Thymus (tissue), 11 donors: ENCODE measurements at regions not wholly inside any gene's neighbourhood (a gene's known extent, or its start where the extent isn't known, plus 50 kb on each side); places are given as distances from the start of the nearest gene placed in this dataset.

Experiments used
- DNase-seq, 9 donors: peaks; one replicate each; pipeline ENCODE4 v3.0.0-alpha.2; 2013; ENCODE audit warnings: low spot score in 9 of 9, low read depth in 6 of 9, missing footprints in 1 of 9
- H3K27ac ChIP-seq, 2 donors: one replicate each; pipeline ENCODE4 v1.5.1; 2013; ENCODE audit warnings: control low read depth in 1 of 2, low read depth in 1 of 2, low read length in 1 of 2, mild to moderate bottlenecking in 1 of 2, moderate library complexity in 1 of 2
- H3K27me3 ChIP-seq, 2 donors: one replicate each; pipeline ENCODE4 v1.5.1; 2013; ENCODE audit warnings: low read length in 1 of 2; ENCODE audit not compliant: control insufficient read depth in 2 of 2, insufficient read depth in 1 of 2
- H3K36me3 ChIP-seq, 2 donors: one replicate each; pipeline ENCODE4 v1.5.1; 2013; ENCODE audit warnings: low read length in 1 of 2, mild to moderate bottlenecking in 1 of 2, moderate library complexity in 1 of 2; ENCODE audit not compliant: control insufficient read depth in 2 of 2, insufficient read depth in 2 of 2
- H3K4me1 ChIP-seq, 2 donors: one replicate each; pipeline ENCODE4 v1.5.1; 2013; ENCODE audit warnings: low read length in 2 of 2; ENCODE audit not compliant: control insufficient read depth in 2 of 2, insufficient read depth in 2 of 2
- H3K4me3 ChIP-seq, 2 donors: one replicate each; pipeline ENCODE4 v1.5.1; 2013; ENCODE audit warnings: low read length in 2 of 2, control low read depth in 1 of 2, mild to moderate bottlenecking in 1 of 2
- H3K9me3 ChIP-seq, 2 donors: one replicate each; pipeline ENCODE4 v1.5.1; 2013; ENCODE audit warnings: low read length in 1 of 2, mild to moderate bottlenecking in 1 of 2; ENCODE audit not compliant: control insufficient read depth in 2 of 2, insufficient read depth in 1 of 2
- WGBS: extraction: QIAGEN DNeasy Blood & Tissue Kit; methylation state at CpG from one replicate; pipeline ENCODE4 v1.1.7; 2013; 5-methylcytosine and 5-hydroxymethylcytosine counted together
- donor health status: healthy.

DNA sequence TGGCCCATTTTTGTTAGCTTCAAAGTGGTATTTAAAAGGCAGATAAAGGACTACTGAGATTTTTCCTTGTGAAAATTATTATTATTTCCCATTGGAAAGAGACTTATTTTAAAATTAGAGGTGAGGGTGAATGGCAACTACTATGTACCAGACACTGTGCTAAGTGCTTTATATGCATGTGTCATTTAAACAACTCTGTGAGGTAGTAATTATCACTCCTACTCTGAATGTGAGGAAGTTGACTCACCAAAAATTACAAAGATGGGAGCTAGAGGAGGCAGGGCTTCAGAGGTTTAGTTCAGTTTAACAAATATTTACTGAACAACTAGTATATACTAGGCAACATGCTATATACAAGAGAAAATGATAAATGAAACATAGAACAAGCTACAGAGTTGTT, 78.2 kb downstream of the MSL3 start:
- H3K27me3 ChIP-seq: no peaks in the 10 kb centered on the region
- H3K9me3 ChIP-seq: no peaks in the 10 kb centered on the region
- DNase-seq: no peak

GRCh38 chrX:11837437-11837836, 79.4 kb downstream of the MSL3 start:
- no peak for DNase-seq
- no peaks in the 10 kb centered on the region for H3K27me3 ChIP-seq
- H3K4me3 ChIP-seq: no peak overlapping the region
- H3K9me3 ChIP-seq: no peaks in the 10 kb centered on the region
- no peaks in the 10 kb centered on the region for H3K4me1 ChIP-seq
- 32% methylated on average over 3 of the region's 3 CpGs for WGBS
- H3K27ac ChIP-seq: no peak overlapping the region
- no peaks in the 10 kb centered on the region for H3K36me3 ChIP-seq

More for the DNA sequence above, 78.2 kb downstream of the MSL3 start:
- Histone ChIP-seq H3K4me1 (no peaks in the 10 kb centered on the region), H3K36me3 (no peaks in the 10 kb centered on the region), H3K27ac (no peak overlapping the region), H3K4me3 (no peak overlapping the region)

DNA sequence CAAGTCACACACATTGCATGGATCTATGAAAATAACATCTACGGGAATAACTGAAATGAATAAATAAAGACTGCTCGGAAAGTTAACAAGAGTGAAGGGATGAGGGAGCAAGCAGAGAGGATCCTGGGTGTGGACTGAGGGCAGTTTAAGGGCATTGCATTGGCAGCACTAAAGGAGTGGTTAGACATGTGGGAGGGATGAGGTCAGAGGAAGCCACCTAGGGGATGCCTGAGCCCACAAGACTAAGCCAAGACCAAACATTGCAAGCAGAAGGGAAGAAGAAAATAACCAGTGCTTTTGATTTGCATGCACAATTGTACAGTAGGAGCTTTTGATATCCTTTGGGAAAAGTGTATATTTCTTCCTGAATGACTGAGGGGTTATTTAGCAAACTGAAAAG, 106.1 kb downstream of the MSL3 start:
- no peaks in the 10 kb centered on the region for H3K4me1 ChIP-seq
- 97% methylated on average over 2 of the region's 2 CpGs for WGBS

GRCh38 chrX:11867610-11868345, 109.7 kb downstream of the MSL3 start:
- no peaks in the 10 kb centered on the region for H3K4me1 ChIP-seq
- WGBS: 92% methylated on average over 7 of the region's 7 CpGs
- H3K27ac ChIP-seq: no peak overlapping the region
- DNase-seq: no peak
- no peaks in the 10 kb centered on the region for H3K9me3 ChIP-seq
- H3K4me3 ChIP-seq: no peak overlapping the region
- no peaks in the 10 kb centered on the region for H3K27me3 ChIP-seq
- H3K36me3 ChIP-seq: no peaks in the 10 kb centered on the region

More for the DNA sequence above, 106.1 kb downstream of the MSL3 start:
- no peak for DNase-seq
- Histone ChIP-seq H3K9me3 (no peaks in the 10 kb centered on the region), H3K27me3 (no peaks in the 10 kb centered on the region), H3K36me3 (no peaks in the 10 kb centered on the region), H3K4me3 (no peak overlapping the region), H3K27ac (no peak overlapping the region)

DNA sequence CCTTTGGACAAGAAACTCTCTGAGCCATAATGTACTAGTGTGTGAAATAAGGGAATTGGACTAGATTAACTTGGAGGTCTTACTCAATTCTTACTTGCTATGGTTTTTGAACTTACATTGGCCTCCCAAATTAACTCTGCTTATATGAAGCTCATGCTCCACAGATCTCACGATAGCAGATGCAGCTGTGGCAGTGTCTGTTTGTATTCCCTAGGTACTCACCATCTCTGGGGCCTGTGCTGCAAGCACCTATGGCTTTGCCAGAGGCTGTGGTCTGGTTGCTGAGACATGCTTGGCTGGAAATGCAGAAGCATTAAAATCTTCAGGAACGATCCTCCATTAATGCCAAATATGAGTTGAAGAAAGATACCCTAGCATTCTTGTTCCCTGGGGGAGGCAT, 112.8 kb downstream of the MSL3 start:
- Histone ChIP-seq H3K9me3 (no peaks in the 10 kb centered on the region), H3K4me3 (no peak overlapping the region), H3K36me3 (no peaks in the 10 kb centered on the region), H3K27ac (no peak overlapping the region), H3K4me1 (no peaks in the 10 kb centered on the region), H3K27me3 (no peaks in the 10 kb centered on the region)
- WGBS: 92% methylated on average over 2 of the region's 2 CpGs
- no peak for DNase-seq

GRCh38 chrX:11881485-11882170, 123.6 kb downstream of the MSL3 start:
- no peak overlapping the region for H3K4me3 ChIP-seq
- DNase-seq: no peak
- no peaks in the 10 kb centered on the region for H3K36me3 ChIP-seq
- no peaks in the 10 kb centered on the region for H3K9me3 ChIP-seq
- H3K27me3 ChIP-seq: no peaks in the 10 kb centered on the region
- no peak overlapping the region for H3K27ac ChIP-seq
- no peaks in the 10 kb centered on the region for H3K4me1 ChIP-seq
- WGBS: 94% methylated on average over 4 of the region's 4 CpGs

GRCh38 chrX:11886745-11887144, 128.7 kb downstream of the MSL3 start:
- DNase-seq: no peak
- H3K27ac ChIP-seq: no peak overlapping the region
- no peaks in the 10 kb centered on the region for H3K27me3 ChIP-seq
- H3K36me3 ChIP-seq: no peaks in the 10 kb centered on the region
- H3K4me1 ChIP-seq: peaks cover 0 to 2% of the 10 kb centered on the region in 2 donors
- WGBS: 91% methylated on average over 1 of the region's 1 CpG
- H3K9me3 ChIP-seq: no peaks in the 10 kb centered on the region
- H3K4me3 ChIP-seq: no peak overlapping the region

- no peak for DNase-seq
- H3K4me1 ChIP-seq: peaks cover 0 to 2% of the 10 kb centered on the region in 2 donors
- no peak overlapping the region for H3K4me3 ChIP-seq
- no peaks in the 10 kb centered on the region for H3K27me3 ChIP-seq
- no peak overlapping the region for H3K27ac ChIP-seq
- WGBS: 94% methylated on average over 2 of the region's 2 CpGs
- H3K36me3 ChIP-seq: no peaks in the 10 kb centered on the region
- H3K9me3 ChIP-seq: no peaks in the 10 kb centered on the region
Measured at GRCh38 chrX:11887175-11887574, 129.1 kb downstream of the MSL3 start.

DNA sequence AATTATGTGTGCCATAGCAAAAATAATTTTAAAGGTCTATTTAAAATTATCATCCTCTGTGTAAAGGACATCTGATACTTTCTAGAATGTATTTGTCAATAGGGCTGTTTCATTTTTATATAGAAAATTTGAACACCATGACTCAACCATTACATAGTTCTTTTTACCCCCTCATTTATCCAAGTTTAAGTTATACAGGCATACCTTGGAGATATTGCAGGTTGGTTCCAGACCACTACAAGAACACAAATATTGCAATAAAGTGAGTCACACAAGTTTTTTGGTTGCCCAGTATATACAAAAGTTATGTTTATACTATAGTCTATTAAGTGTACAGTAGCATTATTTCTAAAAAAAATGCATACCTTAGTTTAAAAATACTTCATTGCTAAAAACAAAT, 130.4 kb downstream of the MSL3 start:
- Histone ChIP-seq H3K4me3 (no peak overlapping the region), H3K36me3 (no peaks in the 10 kb centered on the region), H3K4me1 (peaks cover 0 to 2% of the 10 kb centered on the region in 2 donors), H3K9me3 (no peaks in the 10 kb centered on the region), H3K27ac (no peak overlapping the region), H3K27me3 (no peaks in the 10 kb centered on the region)
- DNase-seq: no peak
